GM18873 (cell line): ENCODE measurements at regions not wholly inside any gene's neighbourhood (a gene's known extent, or its start where the extent isn't known, plus 50 kb on each side); places are given as distances from the start of the nearest gene placed in this dataset.
"Not testable (repeated sequence)": the region's sequence is repeated elsewhere in the genome, so short reads cannot be mapped to it uniquely, and the experiment has no call there.

Experiments
- ATAC-seq: cut with Tn5 transposase; IDR thresholded peaks from one replicate; pipeline ENCODE4 v1.9.1; 2021; ENCODE audit warnings: mild to moderate bottlenecking, moderate library complexity, moderate number of reproducible peaks; ENCODE audit not compliant: unreplicated experiment, low FRiP score

GRCh38 chr2:215723631-215724011 is 287.8 kb upstream of the FN1 start:
- no peak for ATAC-seq

- no peak for ATAC-seq
Measured at GRCh38 chr2:215722986-215723630, 287.2 kb upstream of the FN1 start.

- ATAC-seq = no peak
Measured at GRCh38 chr2:215722125-215722524, 286.3 kb upstream of the FN1 start.

GRCh38 chr2:215721515-215721914 is 285.6 kb upstream of the FN1 start:
- not testable (repeated sequence) for ATAC-seq

- ATAC-seq = no peak
Measured at GRCh38 chr2:215718890-215719289, 283.0 kb upstream of the FN1 start.

- ATAC-seq = no peak
Measured at GRCh38 chr2:215718436-215718835, 282.6 kb upstream of the FN1 start.

- ATAC-seq = no peak
Measured at GRCh38 chr2:215717501-215718381, 281.9 kb upstream of the FN1 start.

- no peak for ATAC-seq
Measured at GRCh38 chr2:215716956-215717355, 281.1 kb upstream of the FN1 start.

- ATAC-seq = no peak
Measured at GRCh38 chr2:215712871-215713790, 277.3 kb upstream of the FN1 start.

GRCh38 chr2:215712219-215712868 is 276.5 kb upstream of the FN1 start:
- no peak for ATAC-seq

- no peak for ATAC-seq
Measured at GRCh38 chr2:215711471-215712034, 275.7 kb upstream of the FN1 start.

- no peak for ATAC-seq
Measured at GRCh38 chr2:215707608-215708007, 271.7 kb upstream of the FN1 start.

GRCh38 chr2:215705771-215706361 is 270.0 kb upstream of the FN1 start:
- ATAC-seq = no peak

GRCh38 chr2:215705281-215705680 is 269.4 kb upstream of the FN1 start:
- no peak for ATAC-seq

GRCh38 chr2:215702116-215702902 is 266.4 kb upstream of the FN1 start:
- ATAC-seq = no peak

- no peak for ATAC-seq
Measured at GRCh38 chr2:215699700-215700538, 264.1 kb upstream of the FN1 start.

- no peak for ATAC-seq
Measured at GRCh38 chr2:215699018-215699417, 263.1 kb upstream of the FN1 start.

- no peak for ATAC-seq
Measured at GRCh38 chr2:215698566-215698965, 262.7 kb upstream of the FN1 start.
